ENCODE measurements at regions not wholly inside any gene's neighbourhood (a gene's known extent, or its start where the extent isn't known, plus 50 kb on each side); places are given as distances from the start of the nearest gene placed in this dataset.

DNA sequence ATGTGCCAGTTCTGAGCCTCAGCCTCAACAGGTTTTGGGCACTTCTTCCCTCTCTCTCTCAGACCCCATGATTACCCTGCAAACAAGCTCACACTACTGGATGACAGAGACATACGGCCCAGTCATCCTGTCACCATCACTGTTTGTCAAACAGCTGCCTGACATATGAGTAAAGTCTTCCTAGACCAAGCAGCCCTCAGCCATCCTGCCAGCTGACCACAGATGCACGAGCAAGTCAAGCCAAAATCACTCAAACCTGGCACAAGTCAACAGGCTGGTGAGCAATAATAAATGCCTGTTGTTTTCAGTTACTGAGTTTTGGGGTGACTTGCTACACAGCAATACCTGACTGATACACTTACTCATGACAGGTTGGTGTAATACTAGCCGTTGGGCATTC, 75.5 kb upstream of the KLF7 start:
- TF ChIP-seq CTCF (IDR thresholded peaks at IDR 0.05; ENCODE audit: poor library complexity) (no peak), EZH2 (IDR thresholded peaks at IDR 0.05; ENCODE audit: borderline replicate concordance) (no peak), EZH2phosphoT487 (IDR thresholded peaks at IDR 0.05; ENCODE audit: low read depth, severe bottlenecking, unreplicated experiment) (no peak)
